HL-60 (cell line): ENCODE measurements at regions not wholly inside any gene's neighbourhood (a gene's known extent, or its start where the extent isn't known, plus 50 kb on each side); places are given as distances from the start of the nearest gene placed in this dataset.

Experiments
- DNase-seq, 2 experiments: peaks; one replicate each; pipeline ENCODE4 v3.0.0-alpha.2; 2010 to 2020; ENCODE audit warnings: low read depth in 1 of 2, low spot score in 1 of 2
- H3K27ac ChIP-seq: fragments of 250-450 bp; sonication (Bioruptor Pico); replicated peaks from 2 replicates; pipeline ENCODE4 v1.5.1; 2020; ENCODE audit warnings: mild to moderate bottlenecking, moderate library complexity
- H3K27me3 ChIP-seq: fragments of 250-450 bp; sonication (Bioruptor Pico); 2 replicates; pipeline ENCODE4 v1.5.1; 2021; ENCODE audit warnings: mild to moderate bottlenecking, moderate library complexity; ENCODE audit not compliant: insufficient read depth, poor library complexity, severe bottlenecking
- H3K4me3 ChIP-seq: replicated peaks from 2 replicates; pipeline ENCODE4 v1.5.1; 2011; ENCODE audit warnings: mild to moderate bottlenecking, control low read depth, low read length; ENCODE audit not compliant: insufficient read depth
- CTCF ChIP-seq: IDR thresholded peaks from one replicate; pipeline ENCODE4 v1.5.1; 2011; ENCODE audit warnings: low read length, control low read depth, inconsistent platforms; ENCODE audit not compliant: insufficient read depth
- GABPA ChIP-seq: IDR thresholded peaks from 2 replicates; pipeline ENCODE4 v1.6.1; 2012; ENCODE audit warnings: low read depth
- POLR2AphosphoS5 ChIP-seq: IDR thresholded peaks from 2 replicates; pipeline ENCODE4 v1.6.1; 2012; ENCODE audit warnings: low read depth
- REST ChIP-seq: IDR thresholded peaks from 2 replicates; pipeline ENCODE4 v1.6.1; 2012; ENCODE audit warnings: low read depth; ENCODE audit not compliant: insufficient replicate concordance
- SPI1 ChIP-seq: IDR thresholded peaks from 2 replicates; pipeline ENCODE4 v1.6.1; 2012; ENCODE audit warnings: low read depth, mild to moderate bottlenecking, borderline replicate concordance

- no peak overlapping the region for H3K4me3 ChIP-seq
- no peak overlapping the region for H3K27ac ChIP-seq
- no peaks in the 10 kb centered on the region for H3K27me3 ChIP-seq
- no peak for TF ChIP-seq CTCF
- no peak for TF ChIP-seq SPI1
- no peak for TF ChIP-seq REST
- no peak for TF ChIP-seq POLR2AphosphoS5
- no peak for TF ChIP-seq GABPA
- DNase-seq = no peak
Measured at GRCh38 chr3:165403666-165404065, 207.5 kb upstream of the SLITRK3 start.

GRCh38 chr3:165395188-165395587, 199.0 kb upstream of the SLITRK3 start:
- TF ChIP-seq POLR2AphosphoS5 (no peak), REST (no peak), CTCF (no peak), SPI1 (no peak), GABPA (no peak)
- Histone ChIP-seq H3K27ac (no peak overlapping the region), H3K4me3 (no peak overlapping the region), H3K27me3 (no peaks in the 10 kb centered on the region)
- DNase-seq = no peak

- Histone ChIP-seq H3K27me3 (no peaks in the 10 kb centered on the region), H3K4me3 (no peak overlapping the region), H3K27ac (no peak overlapping the region)
- DNase-seq = no peak
- no peak for TF ChIP-seq GABPA
- TF ChIP-seq POLR2AphosphoS5 = no peak
- no peak for TF ChIP-seq CTCF
- no peak for TF ChIP-seq SPI1
- no peak for TF ChIP-seq REST
Measured at GRCh38 chr3:165393461-165393860, 197.3 kb upstream of the SLITRK3 start.
